A673 (cell line): ENCODE measurements at regions not wholly inside any gene's neighbourhood (a gene's known extent, or its start where the extent isn't known, plus 50 kb on each side); places are given as distances from the start of the nearest gene placed in this dataset.

Experiments used
- BruUV-seq: library from RNA; stranded (reverse); fragments of 400-500 nt; replicated peaks from 2 replicates; lab custom pipeline; 2021; lab: Mats Ljungman, UMichigan
- CTCF ChIA-PET: fragments of 300-600 bp; sonication (Branson Sonifier 250); formaldehyde crosslinking; loops from one replicate; lab custom pipeline; 2022; ENCODE audit warnings: antibody characterized with exemption; lab: Charles Lee
- POLR2A ChIA-PET: fragments of 300-600 bp; sonication (Branson Sonifier 250); formaldehyde crosslinking; loops from one replicate; lab custom pipeline; 2022; ENCODE audit warnings: antibody characterized with exemption; ENCODE audit not compliant: low non-redundant PET; lab: Charles Lee
- DNase-seq: peaks from one replicate; pipeline ENCODE4 v3.0.0-alpha.2; 2015; ENCODE audit warnings: low spot score
- H3K27ac ChIP-seq: fragments of 200-600 bp; sonication (generic); 2 replicates; pipeline ENCODE4 v1.5.1; 2016; ENCODE audit warnings: mixed run types, low read depth, mild to moderate bottlenecking, mixed read lengths, antibody characterized with exemption, low read length; ENCODE audit not compliant: poor library complexity, severe bottlenecking
- H3K27me3 ChIP-seq: fragments of 200-600 bp; sonication (generic); replicated peaks from 2 replicates; pipeline ENCODE4 v1.6.1; 2017; ENCODE audit warnings: mixed run types, low read depth, mild to moderate bottlenecking, mixed read lengths, antibody characterized with exemption, low read length; ENCODE audit not compliant: insufficient read depth, poor library complexity
- H3K36me3 ChIP-seq: fragments of 200-600 bp; sonication (generic); 2 replicates; pipeline ENCODE4 v1.6.1; 2016; ENCODE audit warnings: mixed run types, mild to moderate bottlenecking, mixed read lengths, antibody characterized with exemption, low read length; ENCODE audit not compliant: insufficient read depth, poor library complexity, severe bottlenecking
- H3K4me1 ChIP-seq: fragments of 200-600 bp; sonication (generic); 2 replicates; pipeline ENCODE4 v1.6.1; 2017; ENCODE audit warnings: mixed run types, mild to moderate bottlenecking, mixed read lengths, antibody characterized with exemption, low read length; ENCODE audit not compliant: insufficient read depth, poor library complexity, severe bottlenecking
- H3K4me3 ChIP-seq: fragments of 200-600 bp; sonication (generic); 2 replicates; pipeline ENCODE4 v1.5.1; 2016; ENCODE audit warnings: low read depth, mixed run types, mild to moderate bottlenecking, mixed read lengths, low read length; ENCODE audit not compliant: poor library complexity, severe bottlenecking
- H3K9me3 ChIP-seq: fragments of 200-600 bp; sonication (generic); 2 replicates; pipeline ENCODE4 v1.6.1; 2016; ENCODE audit warnings: mixed run types, low read depth, mild to moderate bottlenecking, mixed read lengths, antibody characterized with exemption, low read length; ENCODE audit not compliant: poor library complexity, severe bottlenecking
- EZH2 ChIP-seq: fragments of 200-600 bp; sonication (generic); IDR thresholded peaks from 2 replicates; pipeline ENCODE4 v1.6.1; 2017; ENCODE audit warnings: borderline replicate concordance, low read depth, mild to moderate bottlenecking, mixed read lengths, antibody characterized with exemption, low read length; ENCODE audit not compliant: poor library complexity, severe bottlenecking
- intact Hi-C: fragments of 100-400 bp; cut with micrococcal nuclease; formaldehyde crosslinking; loops from one replicate; pipeline ENCODE4 v1.10.0; 2022; ENCODE audit not compliant: unreplicated experiment
- TF ChIP-seq, protein P1 (sequence below): fragments of 300-800, 200-600 bp; sonication (generic); conservative IDR thresholded peaks from 2 replicates; pipeline ENCODE4 v1.5.1; 2017; ENCODE audit warnings: low read depth, mild to moderate bottlenecking, antibody characterized with exemption, low read length, moderate library complexity, mixed read lengths

DNA sequence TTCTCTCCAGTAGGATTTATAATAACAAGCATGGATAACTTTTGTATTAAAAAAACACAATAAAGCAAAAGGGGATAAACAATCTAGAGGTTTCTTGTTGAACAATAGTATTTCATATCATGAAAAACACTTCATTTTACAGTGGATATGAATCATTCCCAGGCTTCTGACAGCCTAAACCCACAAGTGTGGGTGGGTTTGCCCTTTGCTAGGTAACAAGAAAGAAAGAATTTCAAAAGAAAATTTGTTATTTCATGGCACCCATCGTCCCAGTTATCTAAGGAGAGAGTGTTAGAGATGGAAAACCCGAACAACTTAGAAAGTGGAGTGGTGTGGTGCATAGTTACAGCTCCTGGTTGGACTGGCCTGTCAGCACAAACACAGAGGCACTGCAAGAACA, 76.1 kb upstream of the GPR6 start:
- no peaks in the 10 kb centered on the region for H3K9me3 ChIP-seq
- H3K4me3 ChIP-seq, result no peak overlapping the region
- no peak overlapping the region for H3K27ac ChIP-seq
- intact Hi-C loops, result no loop called here
- no peaks in the 10 kb centered on the region for H3K4me1 ChIP-seq
- ChIA-PET POLR2A (no interaction called here), CTCF (no interaction called here)
- no peaks in the 10 kb centered on the region for H3K36me3 ChIP-seq
- no peak for DNase-seq
- TF ChIP-seq, protein P1, sequence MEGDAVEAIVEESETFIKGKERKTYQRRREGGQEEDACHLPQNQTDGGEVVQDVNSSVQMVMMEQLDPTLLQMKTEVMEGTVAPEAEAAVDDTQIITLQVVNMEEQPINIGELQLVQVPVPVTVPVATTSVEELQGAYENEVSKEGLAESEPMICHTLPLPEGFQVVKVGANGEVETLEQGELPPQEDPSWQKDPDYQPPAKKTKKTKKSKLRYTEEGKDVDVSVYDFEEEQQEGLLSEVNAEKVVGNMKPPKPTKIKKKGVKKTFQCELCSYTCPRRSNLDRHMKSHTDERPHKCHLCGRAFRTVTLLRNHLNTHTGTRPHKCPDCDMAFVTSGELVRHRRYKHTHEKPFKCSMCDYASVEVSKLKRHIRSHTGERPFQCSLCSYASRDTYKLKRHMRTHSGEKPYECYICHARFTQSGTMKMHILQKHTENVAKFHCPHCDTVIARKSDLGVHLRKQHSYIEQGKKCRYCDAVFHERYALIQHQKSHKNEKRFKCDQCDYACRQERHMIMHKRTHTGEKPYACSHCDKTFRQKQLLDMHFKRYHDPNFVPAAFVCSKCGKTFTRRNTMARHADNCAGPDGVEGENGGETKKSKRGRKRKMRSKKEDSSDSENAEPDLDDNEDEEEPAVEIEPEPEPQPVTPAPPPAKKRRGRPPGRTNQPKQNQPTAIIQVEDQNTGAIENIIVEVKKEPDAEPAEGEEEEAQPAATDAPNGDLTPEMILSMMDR, result no peak
- no peak for TF ChIP-seq EZH2
- H3K27me3 ChIP-seq, result peaks cover 13% of the 10 kb centered on the region
- BruUV-seq, result no TSS peak

DNA sequence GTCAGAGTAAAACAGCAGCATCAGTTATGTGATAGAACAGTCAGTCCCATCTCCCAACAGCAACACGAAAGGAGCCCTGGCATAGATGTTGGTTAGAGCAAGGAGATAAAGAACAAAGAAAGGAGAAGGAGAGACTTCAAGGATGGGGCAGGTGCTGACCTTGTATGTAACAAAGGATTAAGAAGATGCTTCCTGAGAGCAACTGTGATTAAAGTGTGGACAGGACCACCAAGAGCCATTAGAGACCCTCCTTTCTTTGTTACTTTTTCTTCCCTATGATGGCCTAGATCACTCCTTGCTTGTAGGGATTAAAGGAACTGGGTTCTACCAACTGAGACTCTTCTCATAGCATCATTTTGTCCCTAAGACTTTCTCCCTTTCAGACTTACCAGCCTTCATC, 75.2 kb upstream of the GPR6 start:
- Histone ChIP-seq H3K9me3 (no peaks in the 10 kb centered on the region), H3K36me3 (no peaks in the 10 kb centered on the region), H3K4me1 (no peaks in the 10 kb centered on the region), H3K27me3 (peaks cover 14% of the 10 kb centered on the region), H3K4me3 (no peak overlapping the region), H3K27ac (no peak overlapping the region)
- no peak for DNase-seq
- no TSS peak for BruUV-seq
- CTCF ChIA-PET, result no interaction called here
- TF ChIP-seq, protein P1, result no peak
- no peak for TF ChIP-seq EZH2
- POLR2A ChIA-PET, result no interaction called here
- intact Hi-C loops, result no loop called here

DNA sequence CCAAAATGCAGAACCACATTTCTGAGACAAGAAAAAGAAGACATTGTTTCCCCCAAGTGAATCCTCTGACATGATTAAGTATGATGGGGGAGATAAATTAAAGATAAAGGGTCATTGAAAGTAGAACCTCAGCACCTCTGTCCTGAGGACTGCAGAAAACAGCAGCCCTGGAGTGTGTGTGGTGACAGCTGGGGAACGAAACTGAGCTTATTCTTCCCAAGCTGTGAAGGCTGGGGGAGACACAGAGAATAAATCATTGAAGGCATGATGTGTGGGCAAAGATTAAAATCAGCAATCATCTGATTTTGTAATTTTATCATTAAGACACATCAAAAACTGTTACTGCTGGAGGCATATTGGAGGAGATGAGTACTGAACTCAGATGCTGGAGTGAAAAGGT, 67.5 kb upstream of the GPR6 start:
- POLR2A ChIA-PET, result no interaction called here
- no peak for DNase-seq
- intact Hi-C loops, result no loop called here

More for the DNA sequence above, 67.5 kb upstream of the GPR6 start:
- peaks cover 11% of the 10 kb centered on the region for H3K27me3 ChIP-seq
- no peaks in the 10 kb centered on the region for H3K36me3 ChIP-seq
- CTCF ChIA-PET, result no interaction called here
- no peak overlapping the region for H3K4me3 ChIP-seq
- no peak for TF ChIP-seq EZH2
- TF ChIP-seq, protein P1, result no peak
- H3K4me1 ChIP-seq, result no peaks in the 10 kb centered on the region
- no peaks in the 10 kb centered on the region for H3K9me3 ChIP-seq
- no TSS peak for BruUV-seq
- H3K27ac ChIP-seq, result no peak overlapping the region
